H9 (cell line): ENCODE measurements at regions not wholly inside any gene's neighbourhood (a gene's known extent, or its start where the extent isn't known, plus 50 kb on each side); places are given as distances from the start of the nearest gene placed in this dataset.

ENCODE experiments used
- DNase-seq: peaks from one replicate; pipeline ENCODE4 v3.0.0-alpha.2; 2017
- H2AFZ ChIP-seq: one replicate; pipeline ENCODE4 v1.6.1; 2013; ENCODE audit warnings: mild to moderate bottlenecking, low read length, control low read depth, moderate library complexity
- H2AK5ac ChIP-seq: 2 replicates; pipeline ENCODE4 v1.6.1; 2013; ENCODE audit warnings: low read length, control low read depth, mixed read lengths; ENCODE audit not compliant: insufficient read length
- H2BK120ac ChIP-seq: one replicate; pipeline ENCODE4 v1.6.1; 2013; ENCODE audit warnings: low read depth, mild to moderate bottlenecking, low read length, control low read depth, inconsistent platforms; ENCODE audit not compliant: poor library complexity, severe bottlenecking
- H2BK12ac ChIP-seq: 2 replicates; pipeline ENCODE4 v1.6.1; 2013; ENCODE audit warnings: low read length, control low read depth, mixed read lengths, low read depth; ENCODE audit not compliant: insufficient read length
- H2BK15ac ChIP-seq: 2 replicates; pipeline ENCODE4 v1.6.1; 2013; ENCODE audit warnings: low read depth, low read length, control low read depth
- H2BK20ac ChIP-seq: one replicate; pipeline ENCODE4 v1.6.1; 2013; ENCODE audit warnings: low read depth, mild to moderate bottlenecking, low read length, control low read depth, inconsistent platforms; ENCODE audit not compliant: poor library complexity, severe bottlenecking
- H2BK5ac ChIP-seq: 2 replicates; pipeline ENCODE4 v1.6.1; 2013; ENCODE audit warnings: low read length, control low read depth, mixed read lengths; ENCODE audit not compliant: insufficient read length
- H3K14ac ChIP-seq: 2 replicates; pipeline ENCODE4 v1.6.1; 2013; ENCODE audit warnings: low read length, control low read depth; ENCODE audit not compliant: insufficient read depth
- H3K18ac ChIP-seq: 2 replicates; pipeline ENCODE4 v1.6.1; 2013; ENCODE audit warnings: low read depth, mild to moderate bottlenecking, mixed read lengths, low read length, control low read depth; ENCODE audit not compliant: insufficient read length
- H3K23ac ChIP-seq: 2 replicates; pipeline ENCODE4 v1.6.1; 2013; ENCODE audit warnings: low read length, control low read depth, mixed read lengths, low read depth; ENCODE audit not compliant: insufficient read length
- H3K23me2 ChIP-seq: 2 replicates; pipeline ENCODE4 v1.6.1; 2013; ENCODE audit warnings: low read depth, mild to moderate bottlenecking, mixed read lengths, low read length, control low read depth; ENCODE audit not compliant: insufficient read length, poor library complexity, severe bottlenecking
- H3K27ac ChIP-seq: 2 replicates; pipeline ENCODE4 v1.5.1; 2013; ENCODE audit warnings: low read length, control low read depth, mixed read lengths, low read depth; ENCODE audit not compliant: insufficient read length
- H3K27me3 ChIP-seq: 2 replicates; pipeline ENCODE4 v1.6.1; 2013; ENCODE audit warnings: low read length, control low read depth, inconsistent platforms; ENCODE audit not compliant: insufficient read depth
- H3K4ac ChIP-seq: 2 replicates; pipeline ENCODE4 v1.6.1; 2013; ENCODE audit warnings: low read depth, mild to moderate bottlenecking, control low read depth, inconsistent platforms, low read length, moderate library complexity
- H3K4me1 ChIP-seq: 2 replicates; pipeline ENCODE4 v1.6.1; 2013; ENCODE audit warnings: low read length, control low read depth, inconsistent platforms; ENCODE audit not compliant: insufficient read depth
- H3K4me2 ChIP-seq: 2 replicates; pipeline ENCODE4 v1.6.1; 2013; ENCODE audit warnings: low read length, control low read depth, mixed read lengths; ENCODE audit not compliant: insufficient read length, insufficient read depth
- H3K56ac ChIP-seq: 2 replicates; pipeline ENCODE4 v1.6.1; 2013; ENCODE audit warnings: low read depth, mild to moderate bottlenecking, mixed read lengths, low read length, control low read depth; ENCODE audit not compliant: insufficient read length
- H3K79me1 ChIP-seq: 2 replicates; pipeline ENCODE4 v1.6.1; 2013; ENCODE audit warnings: low read depth, mild to moderate bottlenecking, moderate library complexity, low read length, control low read depth, inconsistent platforms; ENCODE audit not compliant: insufficient read depth, poor library complexity, severe bottlenecking
- H3K79me2 ChIP-seq: 2 replicates; pipeline ENCODE4 v1.6.1; 2013; ENCODE audit warnings: low read length, control low read depth, inconsistent platforms; ENCODE audit not compliant: insufficient read depth
- H3K9ac ChIP-seq: 2 replicates; pipeline ENCODE4 v1.6.1; 2013; ENCODE audit warnings: low read length, control low read depth, mixed read lengths; ENCODE audit not compliant: insufficient read length; ENCODE audit errors: extremely low read depth
- H3K9me3 ChIP-seq: one replicate; pipeline ENCODE4 v1.6.1; 2013; ENCODE audit warnings: low read depth, low read length, inconsistent platforms; ENCODE audit not compliant: control insufficient read depth
- H3T11ph ChIP-seq: one replicate; pipeline ENCODE4 v1.6.1; 2013; ENCODE audit warnings: mild to moderate bottlenecking, low read length, control low read depth, inconsistent platforms
- H4K20me1 ChIP-seq: one replicate; pipeline ENCODE4 v1.6.1; 2013; ENCODE audit not compliant: control insufficient read depth, insufficient read length, insufficient read depth
- H4K5ac ChIP-seq: 2 replicates; pipeline ENCODE4 v1.6.1; 2013; ENCODE audit warnings: low read depth, mild to moderate bottlenecking, mixed read lengths, low read length, control low read depth; ENCODE audit not compliant: insufficient read length
- H4K8ac ChIP-seq: replicated peaks from 2 replicates; pipeline ENCODE4 v1.6.1; 2013; ENCODE audit warnings: low read length, control low read depth, mixed read lengths, low read depth; ENCODE audit not compliant: insufficient read length
- H4K91ac ChIP-seq: 2 replicates; pipeline ENCODE4 v1.6.1; 2013; ENCODE audit warnings: low read depth, mild to moderate bottlenecking, moderate library complexity, mixed read lengths, low read length, control low read depth; ENCODE audit not compliant: insufficient read length
- H3K27ac Mint-ChIP-seq, 3 experiments: 2 replicates in 2 of 3; 3 replicates in 1 of 3; pipeline ENCODE4 v1.8.0; 2020 to 2021; ENCODE audit warnings: mixed read lengths in 3 of 3, mild to moderate bottlenecking in 1 of 3, moderate library complexity in 1 of 3
- H3K27me3 Mint-ChIP-seq: 2 replicates; pipeline ENCODE4 v1.8.0; 2021; ENCODE audit warnings: low read depth, mild to moderate bottlenecking, moderate library complexity, mixed read lengths
- H3K36me3 Mint-ChIP-seq, 3 experiments: 2 replicates in 2 of 3; 3 replicates in 1 of 3; pipeline ENCODE4 v1.8.0; 2020 to 2021; ENCODE audit warnings: low read depth in 3 of 3, mixed read lengths in 3 of 3; ENCODE audit not compliant: insufficient read depth in 1 of 3
- H3K4me1 Mint-ChIP-seq, 2 experiments: 2 replicates each; pipeline ENCODE4 v1.8.0; 2020; ENCODE audit warnings: mixed read lengths in 2 of 2
- H3K4me3 Mint-ChIP-seq, 2 experiments: 2 replicates in 1 of 2; 3 replicates in 1 of 2; pipeline ENCODE4 v1.8.0; 2020 to 2021; ENCODE audit warnings: mild to moderate bottlenecking in 2 of 2, mixed read lengths in 2 of 2, moderate library complexity in 1 of 2
- H3K9me3 Mint-ChIP-seq, 2 experiments: 2 replicates in 1 of 2; 3 replicates in 1 of 2; pipeline ENCODE4 v1.8.0; 2020; ENCODE audit warnings: mild to moderate bottlenecking in 2 of 2, mixed read lengths in 2 of 2, moderate library complexity in 1 of 2
- CTCF ChIP-seq: fragments of 200-600 bp; sonication (generic); conservative IDR thresholded peaks from 3 replicates; pipeline ENCODE4 v1.8.0; 2021; ENCODE audit warnings: antibody characterized with exemption, mild to moderate bottlenecking
- WGBS: extraction: QIAGEN DNeasy Blood & Tissue Kit; methylation state at CpG from one replicate; pipeline ENCODE4 v1.1.7; 2013; ENCODE audit warnings: missing lambda C conversion rate, low lambda C conversion rate, mixed read lengths; ENCODE audit not compliant: insufficient read length; ENCODE audit errors: extremely low coverage; 5-methylcytosine and 5-hydroxymethylcytosine counted together

DNA sequence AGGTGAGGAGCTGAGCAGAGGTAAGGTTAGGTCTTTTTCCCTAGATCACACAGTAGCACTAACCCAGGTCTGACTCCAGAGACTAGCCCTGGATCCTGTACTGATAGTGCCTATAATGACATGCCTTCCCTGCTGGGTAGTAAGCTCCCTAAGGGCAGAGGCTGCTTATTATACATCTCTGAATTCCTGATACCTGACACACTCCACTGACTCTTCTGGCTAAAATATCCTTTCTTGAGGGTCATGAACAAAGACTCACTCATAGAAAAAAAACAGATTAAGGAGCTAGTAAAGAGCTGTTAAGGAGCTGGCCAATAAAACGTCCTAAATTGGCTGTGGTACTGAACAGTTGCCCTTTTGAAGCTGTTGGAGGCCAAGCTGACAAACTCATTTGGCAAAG is 149.0 kb upstream of the ITGA1 start:
- Histone ChIP-seq H2BK15ac (no peak overlapping the region), H3K56ac (no peak overlapping the region), H3K27me3 (no peaks in the 10 kb centered on the region), H3K79me2 (no peaks in the 10 kb centered on the region), H2BK120ac (no peak overlapping the region), H2AFZ (no peak overlapping the region), H4K8ac (no peak overlapping the region), H3K27ac (no peak overlapping the region), H3K18ac (no peak overlapping the region), H3K9ac (no peak overlapping the region), H3K9me3 (no peaks in the 10 kb centered on the region), H3K4ac (no peak overlapping the region), H4K5ac (no peak overlapping the region), H2AK5ac (no peak overlapping the region), H3K4me2 (no peak overlapping the region), H3K14ac (no peak overlapping the region), H2BK20ac (no peak overlapping the region), H2BK12ac (no peak overlapping the region), H3K23me2 (no peaks in the 10 kb centered on the region), H3K4me1 (no peaks in the 10 kb centered on the region), H3T11ph (no peak overlapping the region), H3K23ac (no peak overlapping the region), H4K91ac (no peak overlapping the region), H4K20me1 (no peaks in the 10 kb centered on the region), H3K79me1 (no peaks in the 10 kb centered on the region), H2BK5ac (no peak overlapping the region)
- H3K4me1 Mint-ChIP-seq, result no peaks in the 10 kb centered on the region
- peaks cover 26 to 33% of the 10 kb centered on the region in 2 experiments for H3K9me3 Mint-ChIP-seq
- peaks cover 9 to 23% (median 17%) of the 10 kb centered on the region in 3 experiments for H3K36me3 Mint-ChIP-seq
- H3K4me3 Mint-ChIP-seq, result no peak overlapping the region
- no peak for DNase-seq
- WGBS, result no CpG with 5 or more reads among the region's 1 CpG
- no peak for TF ChIP-seq CTCF
- no peaks in the 10 kb centered on the region for H3K27me3 Mint-ChIP-seq
- H3K27ac Mint-ChIP-seq, result no peak overlapping the region
